GM12891 (cell line): ENCODE measurements at regions not wholly inside any gene's neighbourhood (a gene's known extent, or its start where the extent isn't known, plus 50 kb on each side); places are given as distances from the start of the nearest gene placed in this dataset.

Source experiments
- PAX5 ChIP-seq: IDR thresholded peaks from 2 replicates; pipeline ENCODE4 v1.6.1; 2011; ENCODE audit warnings: low read length, moderate library complexity, mild to moderate bottlenecking; ENCODE audit not compliant: insufficient read depth, severe bottlenecking
- POLR2A ChIP-seq: IDR thresholded peaks from 2 replicates; pipeline ENCODE4 v1.6.1; 2011; ENCODE audit warnings: low read depth, low read length, control low read depth
- POLR2AphosphoS5 ChIP-seq: IDR thresholded peaks from 2 replicates; pipeline ENCODE4 v1.6.1; 2011; ENCODE audit warnings: low read depth, low read length, control low read depth
- SPI1 ChIP-seq: IDR thresholded peaks from 2 replicates; pipeline ENCODE4 v1.6.1; 2011; ENCODE audit warnings: low read depth, low read length, control low read depth
- TAF1 ChIP-seq: IDR thresholded peaks from 2 replicates; pipeline ENCODE4 v1.6.1; 2011; ENCODE audit warnings: low read depth, low read length, control low read depth

- no peak for TF ChIP-seq POLR2AphosphoS5
- no peak for TF ChIP-seq SPI1
- no peak for TF ChIP-seq POLR2A
- TF ChIP-seq TAF1: no peak
- TF ChIP-seq PAX5: no peak
Measured at GRCh38 chr6:104286641-104287040, 573.1 kb downstream of the HACE1 start.
